ENCODE measurements at regions not wholly inside any gene's neighbourhood (a gene's known extent, or its start where the extent isn't known, plus 50 kb on each side); places are given as distances from the start of the nearest gene placed in this dataset.

GRCh38 chr4:103445377-103445776 lies 247.2 kb upstream of the CENPE start:
- TF ChIP-seq CTCF (CRISPR knock-in tag; IDR thresholded peaks at IDR 0.05) = no peak
- TF ChIP-seq TRAFD1 (CRISPR knock-in tag; IDR thresholded peaks at IDR 0.05; ENCODE audit: borderline replicate concordance) = no peak
- TF ChIP-seq ZNF260 (CRISPR knock-in tag; IDR thresholded peaks at IDR 0.05; ENCODE audit: borderline replicate concordance, low read depth) = no peak
- TF ChIP-seq POLR2A (IDR thresholded peaks at IDR 0.05; ENCODE audit: insufficient read depth in 1 of 2, low read depth in 2 of 2, low read length in 2 of 2) = no peak
- TF ChIP-seq ZNF609 (CRISPR knock-in tag; IDR thresholded peaks at IDR 0.05; ENCODE audit: borderline replicate concordance) = no peak
- TF ChIP-seq ZFP91 (CRISPR knock-in tag; IDR thresholded peaks at IDR 0.05; ENCODE audit: borderline replicate concordance) = no peak
- TF ChIP-seq TGIF2 (CRISPR knock-in tag; IDR thresholded peaks at IDR 0.05) = no peak
- no peak for TF ChIP-seq NFIC (IDR thresholded peaks at IDR 0.05; ENCODE audit: low read length)
- TF ChIP-seq SIN3B (IDR thresholded peaks at IDR 0.05; ENCODE audit: low read length) = no peak
- no peak for TF ChIP-seq TP53 (CRISPR knock-in tag; conservative IDR thresholded peaks at IDR 0.05)

Measured in HepG2 (cell line).